ENCODE measurements at regions not wholly inside any gene's neighbourhood (a gene's known extent, or its start where the extent isn't known, plus 50 kb on each side); places are given as distances from the start of the nearest gene placed in this dataset.

GRCh38 chr2:193251909-193252308 lies 1057.2 kb upstream of the TMEFF2 start:
- DNase-seq: no peak
- no peaks in the 10 kb centered on the region for H4K20me1 ChIP-seq (ENCODE audit: insufficient read depth)
- H3K4me1 ChIP-seq (ENCODE audit: control insufficient read depth in 1 of 2, insufficient read depth in 2 of 2, low read depth in 1 of 2, low read length in 1 of 2): no peaks in the 10 kb centered on the region; a peak in 1 of 4 replicates
- no peak overlapping the region for H3K27ac ChIP-seq (ENCODE audit: low read depth in 2 of 2, low read length in 1 of 2)
- 17% methylated on average over 3 of the region's 3 CpGs for WGBS (ENCODE audit: low lambda C conversion rate)
- H3K4me3 ChIP-seq (ENCODE audit: low read depth in 2 of 2, low read length in 1 of 2): no peak overlapping the region
- ChIA-PET POLR2A (no interaction called here), CTCF (no interaction called here)
- no peak overlapping the region for H3K9ac ChIP-seq
- H3K9me3 ChIP-seq: no peaks in the 10 kb centered on the region
- no peaks in the 10 kb centered on the region for H3K79me2 ChIP-seq (ENCODE audit: insufficient read depth)
- H3K9me2 ChIP-seq: no peaks in the 10 kb centered on the region
- no peak overlapping the region for H3K4me2 ChIP-seq
- no peaks in the 10 kb centered on the region for H3K27me3 ChIP-seq (ENCODE audit: insufficient read depth)
- H3K36me3 ChIP-seq (replicated peaks in 1 of 2; ENCODE audit: control insufficient read depth in 1 of 2, insufficient read depth in 2 of 2, low read length in 1 of 2): no peaks in the 10 kb centered on the region
- TF ChIP-seq TCF12 (IDR thresholded peaks at IDR 0.05) (peak; percentile 96), RFX5 (IDR thresholded peaks at IDR 0.05; ENCODE audit: low read length) (no peak), FOSL2 (IDR thresholded peaks at IDR 0.05; ENCODE audit: borderline replicate concordance, low read depth) (peak; percentile 11; the same call in 1 of the 2 replicates), NFIC (IDR thresholded peaks at IDR 0.05; ENCODE audit: borderline replicate concordance) (peak; percentile 25; the same call in 1 of the 2 replicates), JUND (IDR thresholded peaks at IDR 0.05) (peak; percentile 43; the same call in 1 of the 2 replicates), MEF2A (IDR thresholded peaks at IDR 0.05; ENCODE audit: borderline replicate concordance, low read depth) (no peak), GATA2 (CRISPR knock-in tag; IDR thresholded peaks at IDR 0.05) (0 out of 2 replicates have a peak, but pooled peaks have one; percentile 13), EP300 (IDR thresholded peaks at IDR 0.05; ENCODE audit: borderline replicate concordance in 1 of 2, low read depth in 1 of 2, low read length in 1 of 2) (peak; percentile 54 to 81; a peak in 3 of 4 replicates), POLR2AphosphoS5 (IDR thresholded peaks at IDR 0.05; ENCODE audit: low read depth, low read length) (peak; percentile 47; the same call in 1 of the 2 replicates), PBX3 (IDR thresholded peaks at IDR 0.05) (peak; percentile 94), TEAD4 (IDR thresholded peaks at IDR 0.05; ENCODE audit: borderline replicate concordance, insufficient read depth) (peak; percentile 61; the same call in 1 of the 2 replicates), REST (IDR thresholded peaks at IDR 0.05; ENCODE audit: low read depth, low read length) (no peak)
- H3F3A ChIP-seq (replicated peaks; ENCODE audit: insufficient read depth): no peaks in the 10 kb centered on the region
- no peak overlapping the region for H2AFZ ChIP-seq (ENCODE audit: low read depth)

- Histone ChIP-seq H3K9me2 (no peaks in the 10 kb centered on the region), H3K9me3 (no peaks in the 10 kb centered on the region), H3K4me3 (ENCODE audit: low read depth in 2 of 2, low read length in 1 of 2) (no peak overlapping the region), H3F3A (replicated peaks; ENCODE audit: insufficient read depth) (no peaks in the 10 kb centered on the region), H3K36me3 (replicated peaks in 1 of 2; ENCODE audit: control insufficient read depth in 1 of 2, insufficient read depth in 2 of 2, low read length in 1 of 2) (no peaks in the 10 kb centered on the region), H3K79me2 (ENCODE audit: insufficient read depth) (no peaks in the 10 kb centered on the region), H3K9ac (no peak overlapping the region), H3K27me3 (ENCODE audit: insufficient read depth) (no peaks in the 10 kb centered on the region), H3K4me2 (no peak overlapping the region), H3K27ac (ENCODE audit: low read depth in 2 of 2, low read length in 1 of 2) (no peak overlapping the region), H2AFZ (ENCODE audit: low read depth) (no peak overlapping the region), H4K20me1 (ENCODE audit: insufficient read depth) (no peaks in the 10 kb centered on the region), H3K4me1 (ENCODE audit: control insufficient read depth in 1 of 2, insufficient read depth in 2 of 2, low read depth in 1 of 2, low read length in 1 of 2) (no peaks in the 10 kb centered on the region; a peak in 1 of 4 replicates)
- DNase-seq: no peak
- ChIA-PET POLR2A (no interaction called here), CTCF (no interaction called here)
- TF ChIP-seq SMC3 (IDR thresholded peaks at IDR 0.05; ENCODE audit: low read depth, low read length): no peak
- TF ChIP-seq NFIC (IDR thresholded peaks at IDR 0.05; ENCODE audit: borderline replicate concordance): no peak
- no peak for TF ChIP-seq MEF2A (IDR thresholded peaks at IDR 0.05; ENCODE audit: borderline replicate concordance, low read depth)
- TF ChIP-seq NRF1 (IDR thresholded peaks at IDR 0.05; ENCODE audit: low read depth, low read length): no peak
- TF ChIP-seq SIN3A (IDR thresholded peaks at IDR 0.05; ENCODE audit: borderline replicate concordance, low read depth, low read length): no peak
- no peak for TF ChIP-seq RCOR1 (IDR thresholded peaks at IDR 0.05; ENCODE audit: low read length)
- TF ChIP-seq RXRA (IDR thresholded peaks at IDR 0.05; ENCODE audit: borderline replicate concordance, low read depth): no peak
- TF ChIP-seq RAD21 (IDR thresholded peaks at IDR 0.05; ENCODE audit: low read length): no peak
- TF ChIP-seq GABPA (IDR thresholded peaks at IDR 0.05; ENCODE audit: low read depth): no peak
- TF ChIP-seq MAX (IDR thresholded peaks at IDR 0.05; ENCODE audit: low read depth): no peak
- no peak for TF ChIP-seq TAF1 (IDR thresholded peaks at IDR 0.05; ENCODE audit: borderline replicate concordance, low read depth, low read length)
- no peak for TF ChIP-seq EP300 (IDR thresholded peaks at IDR 0.05; ENCODE audit: borderline replicate concordance in 1 of 2, low read depth in 1 of 2, low read length in 1 of 2)
- TF ChIP-seq PBX3 (IDR thresholded peaks at IDR 0.05): no peak
- TF ChIP-seq GATA2 (CRISPR knock-in tag; IDR thresholded peaks at IDR 0.05): no peak
Observed at GRCh38 chr2:193250389-193250788, 1055.7 kb upstream of the TMEFF2 start.
